HL-60 (cell line): ENCODE measurements at regions not wholly inside any gene's neighbourhood (a gene's known extent, or its start where the extent isn't known, plus 50 kb on each side); places are given as distances from the start of the nearest gene placed in this dataset.
"Not testable (repeated sequence)": the region's sequence is repeated elsewhere in the genome, so short reads cannot be mapped to it uniquely, and the experiment has no call there.

Experiments used
- DNase-seq, 2 experiments: peaks; one replicate each; pipeline ENCODE4 v3.0.0-alpha.2; 2010 to 2020; ENCODE audit warnings: low read depth in 1 of 2, low spot score in 1 of 2
- H3K27ac ChIP-seq: fragments of 250-450 bp; sonication (Bioruptor Pico); replicated peaks from 2 replicates; pipeline ENCODE4 v1.5.1; 2020; ENCODE audit warnings: mild to moderate bottlenecking, moderate library complexity
- H3K27me3 ChIP-seq: fragments of 250-450 bp; sonication (Bioruptor Pico); 2 replicates; pipeline ENCODE4 v1.5.1; 2021; ENCODE audit warnings: mild to moderate bottlenecking, moderate library complexity; ENCODE audit not compliant: insufficient read depth, poor library complexity, severe bottlenecking
- H3K4me3 ChIP-seq: replicated peaks from 2 replicates; pipeline ENCODE4 v1.5.1; 2011; ENCODE audit warnings: mild to moderate bottlenecking, control low read depth, low read length; ENCODE audit not compliant: insufficient read depth
- GABPA ChIP-seq: IDR thresholded peaks from 2 replicates; pipeline ENCODE4 v1.6.1; 2012; ENCODE audit warnings: low read depth
- POLR2AphosphoS5 ChIP-seq: IDR thresholded peaks from 2 replicates; pipeline ENCODE4 v1.6.1; 2012; ENCODE audit warnings: low read depth
- SPI1 ChIP-seq: IDR thresholded peaks from 2 replicates; pipeline ENCODE4 v1.6.1; 2012; ENCODE audit warnings: low read depth, mild to moderate bottlenecking, borderline replicate concordance
- TF ChIP-seq, protein P1 (sequence below): IDR thresholded peaks from 2 replicates; pipeline ENCODE4 v1.6.1; 2012; ENCODE audit warnings: low read depth; ENCODE audit not compliant: insufficient replicate concordance
- TF ChIP-seq, protein P2 (sequence below): IDR thresholded peaks from one replicate; pipeline ENCODE4 v1.5.1; 2011; ENCODE audit warnings: low read length, control low read depth, inconsistent platforms; ENCODE audit not compliant: insufficient read depth

DNA sequence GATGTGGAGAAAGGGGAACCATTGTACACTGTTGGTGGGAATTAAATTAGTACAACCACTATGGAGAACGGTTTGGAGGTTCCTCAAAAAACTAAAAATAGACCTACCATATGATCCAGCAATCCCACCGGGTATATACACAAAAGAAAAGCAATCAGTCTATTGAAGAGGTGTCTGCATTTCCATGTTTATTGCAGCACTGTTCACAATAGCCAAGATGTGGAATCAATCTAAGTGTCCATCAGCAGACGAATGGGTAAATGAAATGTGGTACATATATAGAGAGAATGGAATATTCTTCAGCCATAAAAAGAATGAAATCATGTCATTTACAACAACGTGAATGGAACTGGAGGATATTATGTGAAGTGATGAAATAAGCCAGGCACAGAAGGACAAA lies 208.1 kb downstream of the TRIML1 start:
- H3K4me3 ChIP-seq, result no peak overlapping the region
- H3K27ac ChIP-seq, result no peak overlapping the region
- TF ChIP-seq POLR2AphosphoS5, result no peak
- TF ChIP-seq SPI1, result no peak
- TF ChIP-seq, protein P1, sequence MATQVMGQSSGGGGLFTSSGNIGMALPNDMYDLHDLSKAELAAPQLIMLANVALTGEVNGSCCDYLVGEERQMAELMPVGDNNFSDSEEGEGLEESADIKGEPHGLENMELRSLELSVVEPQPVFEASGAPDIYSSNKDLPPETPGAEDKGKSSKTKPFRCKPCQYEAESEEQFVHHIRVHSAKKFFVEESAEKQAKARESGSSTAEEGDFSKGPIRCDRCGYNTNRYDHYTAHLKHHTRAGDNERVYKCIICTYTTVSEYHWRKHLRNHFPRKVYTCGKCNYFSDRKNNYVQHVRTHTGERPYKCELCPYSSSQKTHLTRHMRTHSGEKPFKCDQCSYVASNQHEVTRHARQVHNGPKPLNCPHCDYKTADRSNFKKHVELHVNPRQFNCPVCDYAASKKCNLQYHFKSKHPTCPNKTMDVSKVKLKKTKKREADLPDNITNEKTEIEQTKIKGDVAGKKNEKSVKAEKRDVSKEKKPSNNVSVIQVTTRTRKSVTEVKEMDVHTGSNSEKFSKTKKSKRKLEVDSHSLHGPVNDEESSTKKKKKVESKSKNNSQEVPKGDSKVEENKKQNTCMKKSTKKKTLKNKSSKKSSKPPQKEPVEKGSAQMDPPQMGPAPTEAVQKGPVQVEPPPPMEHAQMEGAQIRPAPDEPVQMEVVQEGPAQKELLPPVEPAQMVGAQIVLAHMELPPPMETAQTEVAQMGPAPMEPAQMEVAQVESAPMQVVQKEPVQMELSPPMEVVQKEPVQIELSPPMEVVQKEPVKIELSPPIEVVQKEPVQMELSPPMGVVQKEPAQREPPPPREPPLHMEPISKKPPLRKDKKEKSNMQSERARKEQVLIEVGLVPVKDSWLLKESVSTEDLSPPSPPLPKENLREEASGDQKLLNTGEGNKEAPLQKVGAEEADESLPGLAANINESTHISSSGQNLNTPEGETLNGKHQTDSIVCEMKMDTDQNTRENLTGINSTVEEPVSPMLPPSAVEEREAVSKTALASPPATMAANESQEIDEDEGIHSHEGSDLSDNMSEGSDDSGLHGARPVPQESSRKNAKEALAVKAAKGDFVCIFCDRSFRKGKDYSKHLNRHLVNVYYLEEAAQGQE, result no peak
- no peak for DNase-seq
- H3K27me3 ChIP-seq, result no peaks in the 10 kb centered on the region

DNA sequence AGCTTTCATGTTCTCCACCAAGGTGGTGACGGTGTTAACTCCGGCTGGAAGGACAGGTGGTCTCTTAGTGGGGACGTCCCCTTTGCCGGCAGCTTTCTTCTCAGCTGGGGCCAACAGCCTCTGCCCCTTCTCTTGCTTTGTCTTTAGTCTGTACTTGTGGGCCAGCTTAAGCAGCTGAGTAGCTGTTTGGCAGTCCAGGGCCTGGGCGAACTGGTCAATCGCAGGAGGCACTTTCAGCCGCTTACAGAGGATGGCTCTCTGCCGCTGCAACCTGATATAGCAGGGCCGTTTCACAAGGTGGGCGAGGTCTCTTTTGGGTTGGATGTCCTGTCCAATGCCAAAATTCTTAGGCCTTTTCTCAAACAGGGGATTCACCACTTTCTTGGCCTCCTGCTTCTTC lies 210.3 kb downstream of the TRIML1 start:
- not testable (repeated sequence) for DNase-seq, H3K27me3 ChIP-seq, H3K27ac ChIP-seq, H3K4me3 ChIP-seq

DNA sequence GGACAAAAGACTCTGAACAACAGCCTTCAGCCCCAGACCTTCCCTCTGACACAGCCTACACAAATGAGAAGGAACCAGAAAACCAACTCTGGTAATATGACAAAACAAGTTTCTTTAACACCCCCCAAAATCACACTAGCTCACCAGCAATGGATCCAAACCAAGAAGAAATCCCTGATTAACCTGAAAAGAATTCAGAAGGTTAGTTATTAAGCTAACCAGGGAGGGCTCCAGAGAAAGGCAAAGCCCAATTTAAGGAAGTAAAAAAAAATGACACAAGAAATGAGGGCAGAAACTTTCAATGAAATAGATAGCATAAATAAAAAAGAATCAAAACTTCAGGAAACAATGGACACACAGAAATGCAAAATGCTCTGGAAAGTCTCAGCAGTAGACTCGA lies 224.0 kb downstream of the TRIML1 start:
- no peaks in the 10 kb centered on the region for H3K27me3 ChIP-seq
- no peak for TF ChIP-seq POLR2AphosphoS5
- TF ChIP-seq, protein P1, result no peak
- TF ChIP-seq GABPA, result no peak
- TF ChIP-seq SPI1, result no peak
- TF ChIP-seq, protein P2, sequence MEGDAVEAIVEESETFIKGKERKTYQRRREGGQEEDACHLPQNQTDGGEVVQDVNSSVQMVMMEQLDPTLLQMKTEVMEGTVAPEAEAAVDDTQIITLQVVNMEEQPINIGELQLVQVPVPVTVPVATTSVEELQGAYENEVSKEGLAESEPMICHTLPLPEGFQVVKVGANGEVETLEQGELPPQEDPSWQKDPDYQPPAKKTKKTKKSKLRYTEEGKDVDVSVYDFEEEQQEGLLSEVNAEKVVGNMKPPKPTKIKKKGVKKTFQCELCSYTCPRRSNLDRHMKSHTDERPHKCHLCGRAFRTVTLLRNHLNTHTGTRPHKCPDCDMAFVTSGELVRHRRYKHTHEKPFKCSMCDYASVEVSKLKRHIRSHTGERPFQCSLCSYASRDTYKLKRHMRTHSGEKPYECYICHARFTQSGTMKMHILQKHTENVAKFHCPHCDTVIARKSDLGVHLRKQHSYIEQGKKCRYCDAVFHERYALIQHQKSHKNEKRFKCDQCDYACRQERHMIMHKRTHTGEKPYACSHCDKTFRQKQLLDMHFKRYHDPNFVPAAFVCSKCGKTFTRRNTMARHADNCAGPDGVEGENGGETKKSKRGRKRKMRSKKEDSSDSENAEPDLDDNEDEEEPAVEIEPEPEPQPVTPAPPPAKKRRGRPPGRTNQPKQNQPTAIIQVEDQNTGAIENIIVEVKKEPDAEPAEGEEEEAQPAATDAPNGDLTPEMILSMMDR, result no peak
- DNase-seq, result no peak
- no peak overlapping the region for H3K4me3 ChIP-seq
- no peak overlapping the region for H3K27ac ChIP-seq

DNA sequence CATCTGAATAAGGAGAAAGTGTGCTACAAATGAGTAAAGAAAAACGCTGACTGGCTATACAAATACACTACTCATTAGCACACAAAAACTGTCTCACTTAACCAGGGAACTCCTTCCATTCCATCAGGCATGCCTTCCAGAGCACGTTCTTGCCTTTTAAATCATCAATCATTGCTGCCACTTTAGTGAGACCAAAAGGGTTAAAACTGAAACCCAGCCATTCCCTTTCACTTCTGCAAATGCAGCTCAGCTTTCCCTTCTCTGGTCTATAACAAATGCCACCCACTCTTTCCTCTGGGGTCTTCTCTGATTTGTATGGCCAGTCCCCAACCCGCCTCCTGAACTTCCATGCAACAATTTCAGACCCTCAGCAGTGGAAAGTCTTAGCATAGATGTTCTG lies 231.5 kb downstream of the TRIML1 start:
- Histone ChIP-seq H3K4me3 (no peak overlapping the region), H3K27me3 (no peaks in the 10 kb centered on the region), H3K27ac (no peak overlapping the region)
- no peak for DNase-seq
- TF ChIP-seq SPI1 (no peak), POLR2AphosphoS5 (no peak), GABPA (no peak)
- TF ChIP-seq, protein P2, result no peak
- TF ChIP-seq, protein P1, result no peak
